GM12865 (cell line): ENCODE measurements at regions not wholly inside any gene's neighbourhood (a gene's known extent, or its start where the extent isn't known, plus 50 kb on each side); places are given as distances from the start of the nearest gene placed in this dataset.
A peak's percentile ranks its signal among the peaks of the same experiment; 100 is the strongest.

ENCODE experiments used
- DNase-seq: peaks from one replicate; pipeline ENCODE4 v3.0.0; 2010; ENCODE audit warnings: low read depth
- H3K4me3 ChIP-seq: 2 replicates; pipeline ENCODE4 v1.5.1; 2011; ENCODE audit warnings: mild to moderate bottlenecking, low read depth, low read length, control low read depth
- TF ChIP-seq, protein P1 (sequence below): IDR thresholded peaks from 2 replicates; pipeline ENCODE4 v1.5.1; 2011; ENCODE audit warnings: low read length, control low read depth, low read depth, inconsistent platforms; ENCODE audit not compliant: insufficient read depth; ENCODE audit errors: missing control alignments

DNA sequence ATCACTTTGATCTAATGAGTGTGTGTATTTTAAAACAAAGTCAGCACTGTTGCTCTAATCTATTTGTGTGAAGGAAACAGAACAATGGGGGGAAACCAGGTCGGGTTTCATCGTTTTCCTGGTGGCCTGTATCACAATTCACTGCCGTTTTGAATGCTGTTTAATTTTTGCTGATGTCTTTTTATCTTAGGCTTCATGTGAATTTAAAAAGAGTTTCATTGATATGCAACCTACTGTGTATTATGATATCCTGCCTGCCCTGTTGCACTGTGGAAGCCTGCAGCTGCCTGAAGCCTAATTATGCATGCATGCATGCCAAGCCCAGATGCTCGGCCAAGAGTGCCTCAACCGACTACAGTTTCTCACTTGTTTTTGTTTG is 307.5 kb downstream of the ZNF608 start:
- TF ChIP-seq, protein P1, sequence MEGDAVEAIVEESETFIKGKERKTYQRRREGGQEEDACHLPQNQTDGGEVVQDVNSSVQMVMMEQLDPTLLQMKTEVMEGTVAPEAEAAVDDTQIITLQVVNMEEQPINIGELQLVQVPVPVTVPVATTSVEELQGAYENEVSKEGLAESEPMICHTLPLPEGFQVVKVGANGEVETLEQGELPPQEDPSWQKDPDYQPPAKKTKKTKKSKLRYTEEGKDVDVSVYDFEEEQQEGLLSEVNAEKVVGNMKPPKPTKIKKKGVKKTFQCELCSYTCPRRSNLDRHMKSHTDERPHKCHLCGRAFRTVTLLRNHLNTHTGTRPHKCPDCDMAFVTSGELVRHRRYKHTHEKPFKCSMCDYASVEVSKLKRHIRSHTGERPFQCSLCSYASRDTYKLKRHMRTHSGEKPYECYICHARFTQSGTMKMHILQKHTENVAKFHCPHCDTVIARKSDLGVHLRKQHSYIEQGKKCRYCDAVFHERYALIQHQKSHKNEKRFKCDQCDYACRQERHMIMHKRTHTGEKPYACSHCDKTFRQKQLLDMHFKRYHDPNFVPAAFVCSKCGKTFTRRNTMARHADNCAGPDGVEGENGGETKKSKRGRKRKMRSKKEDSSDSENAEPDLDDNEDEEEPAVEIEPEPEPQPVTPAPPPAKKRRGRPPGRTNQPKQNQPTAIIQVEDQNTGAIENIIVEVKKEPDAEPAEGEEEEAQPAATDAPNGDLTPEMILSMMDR, result no peak
- H3K4me3 ChIP-seq, result no peak overlapping the region
- no peak for DNase-seq

DNA sequence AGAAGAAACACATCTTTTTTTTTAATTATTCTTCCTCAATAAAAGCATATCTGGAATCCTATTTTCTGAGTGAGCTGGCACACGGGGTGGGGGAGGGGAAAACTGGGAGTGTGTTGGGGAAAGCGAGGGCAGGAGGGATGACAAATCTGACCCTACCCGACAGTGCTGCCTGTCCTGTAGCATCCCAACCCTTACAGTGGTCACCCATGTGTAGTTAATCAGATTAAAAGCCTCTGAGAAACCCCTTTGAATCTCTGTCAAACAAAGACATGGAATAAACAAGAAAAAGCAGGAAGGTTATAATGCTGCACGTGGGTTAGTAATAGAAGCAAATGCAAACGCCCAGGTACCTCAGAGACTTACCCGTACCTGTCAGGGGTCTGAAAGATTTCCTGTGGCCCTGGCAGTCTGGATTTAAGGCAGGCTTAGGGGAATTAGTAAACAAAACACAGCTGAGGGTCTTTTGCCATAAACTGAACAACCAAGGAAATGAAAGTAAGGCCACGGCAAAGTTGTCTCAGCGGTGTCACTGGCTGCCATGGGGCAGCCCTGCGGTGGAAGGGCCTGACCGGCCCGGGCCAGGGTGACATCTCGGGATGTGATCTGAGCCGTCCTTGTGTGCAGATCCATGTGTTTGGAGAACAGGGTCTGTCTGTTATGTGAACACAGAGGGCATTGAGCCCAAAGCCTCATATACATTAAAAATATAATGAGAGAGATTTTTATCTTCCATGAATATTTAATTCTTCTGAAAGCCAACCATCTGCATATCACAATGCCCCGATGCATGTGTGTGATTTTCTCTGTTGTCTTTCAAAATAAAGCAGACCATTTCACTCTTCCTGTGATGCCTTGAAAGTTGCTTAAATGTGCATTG is 308.2 kb downstream of the ZNF608 start:
- DNase-seq, result no peak
- H3K4me3 ChIP-seq, result no peak overlapping the region
- TF ChIP-seq, protein P1, result no peak

DNA sequence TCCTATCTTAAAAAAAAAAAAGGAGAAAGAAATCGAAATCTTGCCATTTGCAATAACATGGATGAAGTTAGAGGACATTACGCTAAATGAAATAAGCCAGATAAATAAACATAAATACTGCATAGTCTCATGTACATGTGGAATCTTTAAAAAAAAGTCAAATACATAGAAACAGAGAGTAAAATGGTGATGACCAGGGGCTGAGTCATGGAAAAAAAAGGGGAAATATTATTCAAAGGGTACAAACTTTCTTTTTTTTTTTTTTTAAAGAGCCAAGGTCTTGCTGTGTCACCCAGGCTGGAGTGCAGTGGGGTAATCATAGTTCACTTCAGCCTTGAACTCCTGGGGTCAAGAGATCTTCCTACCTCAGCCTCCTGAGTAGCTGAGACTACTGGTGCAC is 310.1 kb downstream of the ZNF608 start:
- no peak overlapping the region for H3K4me3 ChIP-seq
- TF ChIP-seq, protein P1, result no peak
- no peak for DNase-seq

DNA sequence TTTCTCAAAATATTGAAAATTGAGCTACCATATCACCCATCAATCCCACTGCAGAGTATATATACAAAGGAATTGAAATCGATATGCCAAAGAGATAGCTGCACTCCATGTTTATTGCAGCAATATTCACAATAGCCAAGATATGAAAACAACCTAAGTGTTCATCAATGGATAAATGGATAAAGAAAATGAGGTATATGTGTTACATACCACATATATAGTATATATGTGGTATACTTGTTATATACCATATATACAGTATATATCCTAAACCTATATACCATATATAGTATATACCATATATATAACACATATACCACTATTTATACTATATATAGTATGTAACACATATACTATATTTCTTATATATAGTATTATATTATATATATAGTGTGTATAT is 313.3 kb downstream of the ZNF608 start:
- no peak for DNase-seq
- no peak overlapping the region for H3K4me3 ChIP-seq
- TF ChIP-seq, protein P1, result no peak

DNA sequence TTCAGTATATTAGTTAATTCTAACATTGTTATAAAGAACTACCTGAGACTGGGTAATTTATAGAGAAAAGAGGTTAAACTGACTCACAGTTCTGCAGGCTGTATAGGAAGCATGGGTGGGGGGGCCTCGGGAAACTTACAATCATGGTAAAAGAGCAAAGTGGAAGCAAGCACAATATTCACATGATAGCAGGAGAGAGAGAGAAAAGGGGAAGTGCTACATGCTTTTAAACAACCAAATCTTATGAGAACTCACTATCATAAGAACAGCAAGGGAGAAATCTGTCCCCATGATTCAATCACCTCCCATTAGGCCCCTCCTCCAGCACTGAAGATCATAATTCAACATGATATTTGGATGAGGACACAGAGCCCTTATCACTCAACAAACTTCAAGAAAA is 324.9 kb downstream of the ZNF608 start:
- TF ChIP-seq, protein P1, result no peak
- DNase-seq, result no peak
- H3K4me3 ChIP-seq, result no peak overlapping the region

DNA sequence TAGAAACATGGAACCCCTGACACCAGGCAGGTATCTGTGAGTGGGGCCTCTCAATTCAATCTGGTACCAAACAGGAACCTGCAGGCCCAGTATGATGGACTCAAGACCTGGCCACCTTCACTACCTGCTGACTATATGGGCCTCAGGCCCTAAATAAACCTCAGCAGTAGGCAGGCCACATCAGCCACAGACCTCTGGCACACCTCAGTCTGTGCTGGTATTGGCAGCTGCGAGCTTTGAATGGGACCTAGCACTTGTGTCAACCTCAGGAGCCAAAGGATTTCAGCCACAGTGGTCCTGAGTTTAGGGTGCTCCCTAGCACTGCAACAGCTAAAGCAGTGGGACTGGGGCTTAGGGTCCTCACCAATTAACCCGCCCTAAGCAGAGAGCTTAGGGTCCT is 325.5 kb downstream of the ZNF608 start:
- H3K4me3 ChIP-seq, result no peak overlapping the region
- no peak for DNase-seq
- TF ChIP-seq, protein P1, result no peak

DNA sequence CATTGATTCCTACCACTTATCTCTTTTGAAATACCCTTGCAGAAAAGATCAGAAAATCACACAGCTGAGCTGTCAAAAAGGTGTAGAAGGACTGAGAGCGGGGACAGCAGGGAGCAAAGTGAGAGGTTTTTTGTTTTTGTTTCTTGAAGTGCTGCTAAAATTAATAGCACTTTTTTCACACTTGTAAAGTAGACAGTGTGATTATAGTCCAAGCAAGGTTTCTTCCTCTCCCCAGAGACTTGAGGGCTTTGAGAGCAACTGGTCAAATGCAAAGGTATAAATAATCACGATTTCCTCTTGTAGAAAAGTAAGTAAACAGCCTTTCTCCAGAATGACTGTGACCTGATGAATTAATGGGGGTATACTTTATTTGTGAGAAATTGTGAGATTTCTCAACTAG is 326.9 kb downstream of the ZNF608 start:
- no peak overlapping the region for H3K4me3 ChIP-seq
- peak; percentile 32 for DNase-seq
- TF ChIP-seq, protein P1, result no peak
